ENCODE measurements at regions not wholly inside any gene's neighbourhood (a gene's known extent, or its start where the extent isn't known, plus 50 kb on each side); places are given as distances from the start of the nearest gene placed in this dataset.

- TF ChIP-seq CTCF (IDR thresholded peaks at IDR 0.05; ENCODE audit: insufficient read depth, low read length, severe bottlenecking), result no peak
- Histone ChIP-seq H3K36me3 (ENCODE audit: control insufficient read depth, insufficient read depth, low read length) (no peaks in the 10 kb centered on the region), H3K4me3 (ENCODE audit: low read depth, low read length) (no peak overlapping the region), H3K27me3 (ENCODE audit: control insufficient read depth, insufficient read depth, low read length) (no peaks in the 10 kb centered on the region)
- DNase-seq (ENCODE audit: low read depth) (no peak), FAIRE-seq (no peak)
These were observed 1100.2 kb downstream of the CBLN2 start for GRCh38 chr18:71443706-71444480.

GRCh38 chr18:71442731-71443141, 1101.4 kb downstream of the CBLN2 start:
- TF ChIP-seq CTCF (IDR thresholded peaks at IDR 0.05; ENCODE audit: insufficient read depth, low read length, severe bottlenecking), result no peak
- no peak for DNase-seq (ENCODE audit: low read depth)
- no peak for FAIRE-seq
- Histone ChIP-seq H3K4me3 (ENCODE audit: low read depth, low read length) (no peak overlapping the region), H3K27me3 (ENCODE audit: control insufficient read depth, insufficient read depth, low read length) (no peaks in the 10 kb centered on the region), H3K36me3 (ENCODE audit: control insufficient read depth, insufficient read depth, low read length) (no peaks in the 10 kb centered on the region)

- Histone ChIP-seq H3K27me3 (ENCODE audit: control insufficient read depth, insufficient read depth, low read length) (no peaks in the 10 kb centered on the region), H3K4me3 (ENCODE audit: low read depth, low read length) (no peak overlapping the region), H3K36me3 (ENCODE audit: control insufficient read depth, insufficient read depth, low read length) (no peaks in the 10 kb centered on the region)
- FAIRE-seq, result no peak
- TF ChIP-seq CTCF (IDR thresholded peaks at IDR 0.05; ENCODE audit: insufficient read depth, low read length, severe bottlenecking), result no peak
- no peak for DNase-seq (ENCODE audit: low read depth)
These were observed 1103.0 kb downstream of the CBLN2 start for GRCh38 chr18:71441156-71441555.

- DNase-seq (ENCODE audit: low read depth) (no peak), FAIRE-seq (no peak)
- TF ChIP-seq CTCF (IDR thresholded peaks at IDR 0.05; ENCODE audit: insufficient read depth, low read length, severe bottlenecking), result no peak
- no peaks in the 10 kb centered on the region for H3K27me3 ChIP-seq (ENCODE audit: control insufficient read depth, insufficient read depth, low read length)
- no peak overlapping the region for H3K4me3 ChIP-seq (ENCODE audit: low read depth, low read length)
- H3K36me3 ChIP-seq (ENCODE audit: control insufficient read depth, insufficient read depth, low read length), result no peaks in the 10 kb centered on the region
These were observed 1106.6 kb downstream of the CBLN2 start for GRCh38 chr18:71437511-71437910.

GRCh38 chr18:71433373-71433772, 1110.8 kb downstream of the CBLN2 start:
- no peaks in the 10 kb centered on the region for H3K27me3 ChIP-seq (ENCODE audit: control insufficient read depth, insufficient read depth, low read length)
- no peak overlapping the region for H3K4me3 ChIP-seq (ENCODE audit: low read depth, low read length)
- no peak for FAIRE-seq
- no peak for TF ChIP-seq CTCF (IDR thresholded peaks at IDR 0.05; ENCODE audit: insufficient read depth, low read length, severe bottlenecking)
- no peak for DNase-seq (ENCODE audit: low read depth)
- H3K36me3 ChIP-seq (ENCODE audit: control insufficient read depth, insufficient read depth, low read length), result no peaks in the 10 kb centered on the region

GRCh38 chr18:71431689-71432088, 1112.5 kb downstream of the CBLN2 start:
- Histone ChIP-seq H3K36me3 (ENCODE audit: control insufficient read depth, insufficient read depth, low read length) (no peaks in the 10 kb centered on the region), H3K4me3 (ENCODE audit: low read depth, low read length) (no peak overlapping the region), H3K27me3 (ENCODE audit: control insufficient read depth, insufficient read depth, low read length) (no peaks in the 10 kb centered on the region)
- DNase-seq (ENCODE audit: low read depth) (no peak), FAIRE-seq (no peak)
- TF ChIP-seq CTCF (IDR thresholded peaks at IDR 0.05; ENCODE audit: insufficient read depth, low read length, severe bottlenecking), result no peak
